Uterus (tissue), 3 donors: ENCODE measurements at regions not wholly inside any gene's neighbourhood (a gene's known extent, or its start where the extent isn't known, plus 50 kb on each side); places are given as distances from the start of the nearest gene placed in this dataset.

ENCODE experiments used
- DNase-seq, 2 donors: peaks; one replicate each; pipeline ENCODE4 v3.0.0-alpha.2; 2019 to 2020
- H3K27ac ChIP-seq, 2 donors: fragments of 200-600 bp; sonication (generic); 1 replicate in 1 of 2; 2 replicates in 1 of 2; pipeline ENCODE4 v1.5.1; 2016 to 2018
- H3K27me3 ChIP-seq, 2 donors: fragments of 200-600 bp; sonication (generic); one replicate each; pipeline ENCODE4 v1.5.1; 2018 to 2019; ENCODE audit warnings: control low read depth in 1 of 2
- H3K36me3 ChIP-seq, 2 donors: fragments of 200-600 bp; sonication (generic); one replicate each; pipeline ENCODE4 v1.5.1; 2019; ENCODE audit warnings: control low read depth in 1 of 2
- H3K4me1 ChIP-seq, 2 donors: fragments of 200-600 bp; sonication (generic); one replicate each; pipeline ENCODE4 v1.5.1; 2018 to 2019; ENCODE audit warnings: control low read depth in 1 of 2
- H3K4me3 ChIP-seq, 2 donors: fragments of 200-600 bp; sonication (generic); 1 replicate in 1 of 2; 2 replicates in 1 of 2; pipeline ENCODE4 v1.5.1; 2018 to 2019; ENCODE audit warnings: mild to moderate bottlenecking in 1 of 2
- H3K9me3 ChIP-seq, 2 donors: fragments of 200-600 bp; sonication (generic); one replicate each; pipeline ENCODE4 v1.5.1; 2019; ENCODE audit warnings: control low read depth in 1 of 2
- CTCF ChIP-seq, 4 experiments: fragments of 200-600 bp in 2 of 4; fragments of 450-650 bp in 2 of 4; sonication (generic) in 2 of 4; IDR thresholded peaks; one replicate each; pipeline ENCODE4 v1.5.1; 2016 to 2019; ENCODE audit warnings: antibody characterized with exemption in 4 of 4, mild to moderate bottlenecking in 2 of 4, moderate library complexity in 1 of 4
- POLR2A ChIP-seq, 2 donors: fragments of 450-650 bp; IDR thresholded peaks; one replicate each; pipeline ENCODE4 v1.6.1; 2016; ENCODE audit warnings: antibody characterized with exemption in 2 of 2, mild to moderate bottlenecking in 1 of 2, moderate library complexity in 1 of 2
- intact Hi-C: fragments of 100-400 bp; cut with DNase I; formaldehyde crosslinking; loops from one replicate; pipeline ENCODE4 v1.15.1; 2023; ENCODE audit warnings: low total_unique reads
- donor health status: DM: yes; HTN: yes; CAD: no.

DNA sequence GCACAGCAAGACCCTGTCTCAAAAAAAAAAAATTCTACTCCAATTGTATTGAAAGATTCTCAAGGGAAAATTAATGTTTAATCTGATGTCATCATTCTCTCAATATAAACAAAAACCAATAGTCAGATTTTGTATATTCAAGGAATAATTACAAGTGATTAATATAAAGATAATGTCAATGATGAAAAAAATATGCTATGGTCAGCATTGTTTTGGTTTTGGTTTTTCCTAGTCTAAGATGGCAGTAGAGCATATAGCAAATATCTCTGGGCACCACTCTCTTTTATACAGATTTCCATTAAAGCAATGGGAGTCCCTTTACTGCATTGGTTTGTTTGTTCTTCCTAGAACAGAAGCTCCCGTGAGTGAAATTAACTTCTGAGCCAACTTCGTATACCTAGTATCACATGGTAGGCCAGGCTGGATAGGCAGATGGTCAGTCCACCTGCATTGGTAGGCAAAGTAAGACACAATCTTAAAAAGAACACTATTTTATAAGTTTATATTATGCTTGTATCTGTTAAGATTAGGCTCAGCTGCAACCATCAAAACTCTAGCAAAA is 523.8 kb upstream of the JARID2 start:
- Histone ChIP-seq H3K4me3 (no peak overlapping the region), H3K36me3 (no peaks in the 10 kb centered on the region), H3K27ac (no peak overlapping the region), H3K27me3 (no peaks in the 10 kb centered on the region), H3K9me3 (no peaks in the 10 kb centered on the region), H3K4me1 (no peaks in the 10 kb centered on the region)
- intact Hi-C loops, result no loop called here
- TF ChIP-seq POLR2A (IDR thresholded peaks at IDR 0.05) (no peak), CTCF (IDR thresholded peaks at IDR 0.05) (no peak)
- no peak for DNase-seq

GRCh38 chr6:14722704-14723103 is 523.2 kb upstream of the JARID2 start:
- H3K9me3 ChIP-seq, result no peaks in the 10 kb centered on the region
- TF ChIP-seq CTCF (IDR thresholded peaks at IDR 0.05) (no peak), POLR2A (IDR thresholded peaks at IDR 0.05) (no peak)
- intact Hi-C loops, result no loop called here

GRCh38 chr6:14723535-14724086 is 522.3 kb upstream of the JARID2 start:
- Histone ChIP-seq H3K27me3 (no peaks in the 10 kb centered on the region), H3K4me3 (no peak overlapping the region), H3K4me1 (peaks cover 0 to 2% of the 10 kb centered on the region in 2 donors), H3K36me3 (no peaks in the 10 kb centered on the region), H3K27ac (no peak overlapping the region), H3K9me3 (no peaks in the 10 kb centered on the region)
- TF ChIP-seq CTCF (IDR thresholded peaks at IDR 0.05) (no peak), POLR2A (IDR thresholded peaks at IDR 0.05) (no peak)
- DNase-seq, result no peak
- intact Hi-C loops, result no loop called here

More at GRCh38 chr6:14722704-14723103, 523.2 kb upstream of the JARID2 start:
- Histone ChIP-seq H3K27ac (no peak overlapping the region), H3K36me3 (no peaks in the 10 kb centered on the region), H3K27me3 (no peaks in the 10 kb centered on the region), H3K4me3 (no peak overlapping the region), H3K4me1 (no peaks in the 10 kb centered on the region)
- no peak for DNase-seq

GRCh38 chr6:14724549-14724948 is 521.3 kb upstream of the JARID2 start:
- no peak for DNase-seq
- Histone ChIP-seq H3K9me3 (no peaks in the 10 kb centered on the region), H3K4me1 (peaks cover 0 to 5% of the 10 kb centered on the region in 2 donors), H3K4me3 (no peak overlapping the region), H3K27ac (no peak overlapping the region), H3K27me3 (no peaks in the 10 kb centered on the region), H3K36me3 (no peaks in the 10 kb centered on the region)
- intact Hi-C loops, result no loop called here
- no peak for TF ChIP-seq POLR2A (IDR thresholded peaks at IDR 0.05)
- TF ChIP-seq CTCF (IDR thresholded peaks at IDR 0.05), result no peak

DNA sequence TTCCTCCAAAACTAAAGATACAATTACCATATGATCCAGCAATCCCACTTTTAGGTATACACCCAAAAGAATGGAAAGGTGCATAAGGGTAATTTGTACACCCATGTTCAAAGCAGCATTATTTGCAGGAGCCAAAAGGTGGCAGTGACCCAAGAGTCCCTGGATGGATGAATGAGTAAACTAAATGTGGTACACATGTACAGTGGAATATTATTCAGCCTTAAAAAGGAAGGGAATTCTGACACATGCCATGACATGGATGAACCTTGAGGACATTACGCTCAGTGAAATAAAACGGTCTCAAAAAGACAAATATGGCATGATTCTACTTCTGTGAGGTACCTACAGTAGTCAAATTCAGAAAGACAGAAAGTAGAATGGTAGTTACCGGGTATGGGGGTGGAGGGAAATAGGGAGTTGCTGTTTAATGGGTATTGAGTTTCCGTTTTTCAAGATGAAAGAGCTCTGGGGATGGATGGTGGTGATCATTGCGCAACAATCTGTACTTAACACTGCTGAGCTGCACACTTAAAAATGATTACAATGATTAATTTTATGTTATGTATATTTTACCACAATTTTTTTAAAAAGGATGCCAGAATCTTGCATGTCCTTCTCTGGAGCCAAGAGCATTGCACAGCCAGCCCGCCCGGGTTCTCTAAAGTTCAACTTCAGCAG is 518.9 kb upstream of the JARID2 start:
- H3K36me3 ChIP-seq, result no peaks in the 10 kb centered on the region
- no peak overlapping the region for H3K27ac ChIP-seq
- DNase-seq, result no peak
- intact Hi-C loops, result no loop called here
- peaks cover 0 to 5% of the 10 kb centered on the region in 2 donors for H3K4me1 ChIP-seq
- no peaks in the 10 kb centered on the region for H3K9me3 ChIP-seq
- H3K4me3 ChIP-seq, result no peak overlapping the region
- no peaks in the 10 kb centered on the region for H3K27me3 ChIP-seq
- no peak for TF ChIP-seq CTCF (IDR thresholded peaks at IDR 0.05)
- no peak for TF ChIP-seq POLR2A (IDR thresholded peaks at IDR 0.05)
